NCI-H2227 (cell line): ENCODE measurements at regions not wholly inside any gene's neighbourhood (a gene's known extent, or its start where the extent isn't known, plus 50 kb on each side); places are given as distances from the start of the nearest gene placed in this dataset.
"Not testable (repeated sequence)": the region's sequence is repeated elsewhere in the genome, so short reads cannot be mapped to it uniquely, and the experiment has no call there.

Source experiments
- DNase-seq: peaks from one replicate; lab custom pipeline; 2025; ENCODE audit not compliant: unreplicated experiment; lab: John Stamatoyannopoulos, UW

DNA sequence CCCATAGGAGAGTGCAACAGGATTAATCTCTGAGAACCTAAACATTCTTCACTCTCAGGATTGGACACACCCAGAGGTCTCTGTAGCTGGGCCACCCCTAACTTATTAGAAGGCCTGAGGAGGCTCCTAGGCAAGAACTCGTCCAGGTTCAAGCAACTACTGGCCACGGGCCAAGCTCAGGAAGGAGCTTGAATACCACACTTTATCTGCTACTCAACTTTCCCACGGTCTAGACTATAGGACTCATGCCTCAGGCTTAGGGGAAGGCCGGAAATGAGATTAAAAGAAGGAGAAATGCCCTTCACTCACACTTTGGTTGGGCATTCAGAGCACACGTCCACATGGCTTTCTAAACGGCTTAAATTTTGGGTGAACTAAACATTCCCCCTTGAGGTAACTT lies 142.8 kb upstream of the PHYHIPL start:
- no peak for DNase-seq

DNA sequence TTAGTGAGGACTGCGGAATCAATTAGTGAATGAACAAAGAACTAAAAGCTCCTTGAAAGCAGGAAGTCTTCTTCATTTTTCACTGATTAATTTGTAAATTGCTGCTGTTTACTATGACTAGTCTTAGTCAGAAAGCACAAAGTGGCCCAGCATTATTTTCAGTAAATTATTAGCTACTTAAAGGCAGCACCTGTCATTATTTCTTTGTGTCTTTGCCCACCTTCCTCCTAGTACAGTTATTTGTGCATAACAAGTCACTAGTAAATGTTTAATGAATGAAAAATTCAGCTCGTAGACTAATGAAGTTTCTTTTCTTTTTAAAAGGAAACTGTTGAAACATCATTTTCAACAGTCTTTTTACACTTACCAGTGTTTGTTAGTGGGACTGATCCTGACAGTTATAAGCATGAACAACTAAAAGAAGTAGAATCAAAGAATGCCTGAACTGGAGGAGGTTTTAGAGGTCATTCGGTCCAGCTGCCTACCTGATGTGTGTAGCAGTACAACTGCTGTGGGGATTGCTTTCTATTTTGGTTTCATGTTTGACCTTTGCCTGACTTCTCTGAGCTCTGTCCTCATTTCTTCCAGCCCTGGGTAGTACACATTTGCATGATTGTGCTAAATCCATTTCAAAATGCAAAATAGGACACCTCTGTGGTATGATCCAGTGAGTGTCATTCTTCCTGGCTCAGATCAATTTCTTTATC lies 140.0 kb upstream of the PHYHIPL start:
- no peak for DNase-seq

DNA sequence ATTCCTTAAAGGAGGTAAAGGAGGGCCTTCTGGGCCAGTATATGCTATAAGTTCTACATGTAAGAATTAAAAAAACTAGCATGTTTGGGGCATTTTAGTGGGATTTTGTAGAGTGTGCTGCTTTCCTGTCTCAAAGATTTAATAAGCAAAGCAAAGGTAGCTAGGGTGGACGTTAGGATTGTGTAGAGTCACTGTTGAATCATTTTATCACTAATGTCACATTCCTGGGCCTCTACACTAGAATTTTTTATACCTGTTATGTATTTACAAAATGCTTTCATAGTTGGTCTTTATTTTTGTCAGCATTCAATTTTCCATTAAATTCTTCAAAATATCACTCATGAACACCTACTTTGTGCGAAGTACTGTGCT lies 139.4 kb upstream of the PHYHIPL start:
- DNase-seq, result no peak

DNA sequence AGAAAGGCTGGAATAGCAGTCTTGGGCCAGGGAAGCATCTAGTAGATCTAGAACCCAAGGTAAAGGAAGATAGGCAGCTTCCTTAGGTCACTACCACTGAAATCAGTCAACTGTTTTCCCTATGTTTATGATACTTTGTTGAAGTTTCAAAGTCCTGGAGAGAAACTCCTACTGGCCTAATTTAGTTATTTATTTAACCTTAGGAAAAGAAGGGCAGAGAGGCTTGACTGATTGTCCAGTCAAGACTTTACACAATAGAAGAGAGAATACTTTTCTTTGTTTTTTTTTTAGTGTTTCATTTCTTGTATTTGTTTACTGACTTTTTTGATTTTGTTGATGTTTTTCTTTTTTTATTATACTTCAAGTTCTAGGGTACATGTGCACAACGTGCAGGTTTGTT lies 138.9 kb upstream of the PHYHIPL start:
- no peak for DNase-seq

DNA sequence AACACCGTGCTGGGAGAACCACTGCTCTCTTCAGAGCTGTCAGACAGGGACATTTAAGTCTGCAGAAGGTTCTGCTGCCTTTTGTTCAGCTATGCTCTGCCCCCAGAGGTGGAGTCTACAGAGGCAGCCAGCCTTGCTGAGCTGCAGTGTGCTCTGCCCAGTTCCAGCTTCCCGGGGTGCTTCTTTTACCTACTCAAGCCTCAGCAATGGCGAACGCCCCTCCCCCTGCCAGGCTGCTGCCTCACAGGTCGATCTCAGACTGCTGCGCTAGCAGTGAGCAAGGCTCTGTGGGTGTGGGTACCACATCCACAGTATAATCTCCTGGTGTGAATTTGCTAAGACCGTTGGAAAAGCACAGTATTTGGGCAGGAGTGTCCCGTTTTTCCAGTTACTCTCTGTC lies 133.1 kb upstream of the PHYHIPL start:
- not testable (repeated sequence) for DNase-seq

DNA sequence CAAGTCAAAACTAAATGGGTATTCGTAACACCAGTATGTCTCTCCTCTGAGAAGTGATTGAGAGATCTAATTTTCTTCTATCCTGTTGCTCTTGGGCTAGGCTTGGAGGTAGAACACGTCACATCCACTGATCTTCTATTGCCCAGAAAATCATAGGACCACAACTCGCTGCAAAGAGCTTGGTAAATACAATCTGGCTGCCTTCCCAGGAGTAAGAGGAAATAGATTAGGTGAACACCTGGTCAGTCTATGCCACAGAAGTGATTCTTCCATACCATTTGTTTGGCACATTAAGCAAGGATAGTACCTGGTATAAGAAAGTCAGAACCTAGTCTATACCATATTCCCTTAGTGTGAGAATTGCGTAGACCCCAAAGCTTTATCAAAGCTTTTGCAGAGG lies 129.3 kb upstream of the PHYHIPL start:
- no peak for DNase-seq

DNA sequence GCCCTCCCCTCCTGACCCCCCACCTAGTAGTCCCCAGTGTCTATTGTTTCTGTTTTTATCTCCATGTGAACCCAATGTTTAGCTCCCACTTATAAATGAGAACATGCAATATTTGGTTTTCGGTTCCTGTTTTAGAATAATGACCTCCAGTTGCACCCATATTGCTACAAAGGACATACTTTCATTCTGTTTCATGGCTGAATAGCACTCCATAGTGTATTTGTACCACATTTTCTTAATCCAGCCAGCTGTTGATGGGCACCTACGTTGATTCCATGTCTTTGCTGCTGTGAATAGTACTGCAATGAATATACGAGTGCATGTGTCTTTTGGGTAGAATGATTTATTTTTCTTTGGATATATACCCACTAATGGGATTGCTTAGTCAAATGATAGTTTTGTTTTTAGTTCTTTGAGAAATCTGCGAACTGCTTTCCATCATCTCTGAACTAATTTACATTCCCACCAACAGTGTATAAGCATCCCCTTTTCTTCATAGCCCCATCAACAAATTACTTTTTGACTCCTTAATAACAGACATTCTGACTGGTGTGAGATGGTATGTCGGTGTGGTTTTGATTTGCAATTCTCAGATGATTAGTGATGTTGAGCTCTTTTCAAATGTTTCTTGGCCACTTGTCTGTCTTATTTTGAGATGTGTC lies 128.4 kb upstream of the PHYHIPL start:
- DNase-seq, result no peak

DNA sequence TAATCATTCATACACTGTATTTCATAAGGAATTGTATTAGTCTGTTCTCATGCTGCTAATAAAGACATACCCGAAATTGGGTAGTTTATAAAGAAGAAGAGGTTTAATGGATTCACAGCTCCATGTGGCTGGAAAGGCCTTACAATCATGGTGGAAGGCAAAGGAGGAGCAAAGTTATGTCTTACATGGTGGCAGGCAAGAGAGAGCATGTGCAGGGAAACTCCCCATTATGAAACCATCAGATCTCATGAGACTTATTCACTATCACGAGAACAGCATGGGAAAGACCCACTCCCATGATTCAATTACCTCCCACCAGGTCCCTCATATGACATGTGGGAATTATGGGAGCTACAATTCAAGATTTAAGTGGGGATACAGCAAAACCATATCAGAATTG lies 122.9 kb upstream of the PHYHIPL start:
- not testable (repeated sequence) for DNase-seq

DNA sequence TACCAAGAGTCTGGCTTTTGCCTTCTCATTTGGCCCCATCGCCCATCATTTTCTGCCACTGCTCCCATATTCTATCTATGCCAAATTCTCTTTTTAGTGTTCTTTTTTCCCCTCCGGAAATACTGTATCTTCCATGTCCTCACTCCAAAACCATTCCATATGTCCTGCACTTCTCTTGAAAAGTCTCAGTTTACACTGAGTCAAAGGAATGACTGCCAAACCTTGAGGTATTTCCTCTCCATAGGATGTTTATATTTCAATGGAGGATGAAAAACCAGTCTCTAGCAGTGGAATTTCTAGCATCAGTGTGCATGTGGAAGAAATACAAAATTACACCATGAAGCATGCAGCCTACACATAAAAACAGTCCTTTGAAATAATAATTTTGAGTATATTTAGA lies 121.4 kb upstream of the PHYHIPL start:
- DNase-seq, result no peak

DNA sequence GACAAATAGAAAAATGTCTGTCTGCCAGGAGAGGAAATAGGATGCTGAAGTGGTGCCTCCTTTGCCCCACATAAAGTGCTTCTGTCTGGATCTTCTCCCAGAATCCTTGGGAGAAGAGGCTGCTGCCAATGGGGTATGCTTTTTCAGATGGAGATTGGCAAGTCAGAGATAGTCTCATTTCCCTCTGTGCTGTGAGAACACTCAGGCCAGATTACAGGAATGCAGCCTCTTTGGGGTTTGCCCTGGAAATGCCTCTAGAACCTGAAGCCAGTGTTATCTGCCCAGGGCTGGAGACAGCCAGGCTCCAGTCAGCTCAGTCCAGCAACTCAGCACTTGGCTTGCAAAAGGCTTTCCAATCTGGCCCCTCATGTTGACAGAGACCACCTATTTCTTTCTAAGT lies 119.1 kb upstream of the PHYHIPL start:
- DNase-seq, result no peak

DNA sequence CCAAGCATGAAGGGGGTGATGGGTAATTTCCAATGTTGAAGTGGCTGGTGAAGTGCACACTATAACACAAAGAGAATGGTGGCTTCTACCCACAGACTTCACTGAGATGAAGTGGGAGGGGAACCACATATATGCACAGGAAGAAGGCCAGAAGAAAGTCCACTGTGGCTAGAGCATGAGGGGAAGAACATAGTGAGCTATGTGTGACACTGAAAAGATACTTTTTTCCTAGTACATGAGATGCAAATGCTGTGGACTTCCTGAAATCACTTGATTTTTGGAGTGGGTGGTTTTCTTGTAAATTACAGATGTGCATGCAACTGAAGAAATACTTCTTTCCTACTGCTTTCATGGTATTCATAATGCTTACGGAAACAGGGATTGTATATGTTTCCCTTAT lies 115.6 kb upstream of the PHYHIPL start:
- no peak for DNase-seq

DNA sequence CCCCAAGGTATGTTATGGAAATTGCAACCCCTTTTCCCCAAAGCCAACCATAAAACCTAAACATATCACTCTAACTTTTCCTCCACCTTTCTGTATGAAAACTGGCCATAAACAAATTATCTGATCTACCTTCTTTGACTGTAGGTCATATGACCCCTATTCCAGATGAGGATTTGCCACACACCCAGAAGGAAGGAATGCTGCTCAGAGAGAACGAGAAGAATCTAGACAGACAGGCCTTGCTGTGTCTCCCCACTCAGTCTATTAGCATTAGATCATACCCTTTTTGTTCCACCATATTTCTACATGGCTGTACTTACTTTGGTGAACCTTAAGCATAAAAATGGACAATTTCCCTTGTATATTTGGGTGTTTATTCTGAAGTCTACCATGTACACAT lies 113.0 kb upstream of the PHYHIPL start:
- peak; percentile 3 for DNase-seq

DNA sequence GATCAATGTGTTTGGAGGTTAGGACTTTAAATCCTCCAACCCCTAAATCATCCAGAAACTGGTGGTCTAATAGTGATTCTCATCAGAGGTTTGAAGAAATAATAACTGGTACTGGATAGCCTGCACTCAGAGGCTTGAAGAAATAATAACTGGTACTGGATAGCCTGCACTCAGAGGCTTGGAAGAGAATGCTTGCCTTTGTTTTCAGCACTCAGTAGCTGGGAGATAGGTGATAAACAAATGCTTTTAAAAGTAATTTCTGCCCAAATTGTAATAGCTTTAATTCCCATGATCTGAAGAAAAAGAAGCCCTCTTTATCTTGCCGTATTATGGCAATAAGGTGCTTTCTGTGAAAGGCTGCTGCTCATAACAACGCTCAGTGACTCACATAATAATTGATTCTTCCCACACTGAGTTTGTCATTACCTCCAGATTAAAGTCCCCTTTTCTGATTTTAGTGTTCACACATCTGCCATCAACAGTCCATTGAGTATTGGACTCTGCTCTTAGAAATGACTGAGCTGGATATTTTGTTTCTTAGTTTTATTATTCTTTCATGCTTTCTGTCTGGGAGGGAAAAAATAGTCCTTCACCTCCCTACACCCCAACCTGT lies 112.3 kb upstream of the PHYHIPL start:
- DNase-seq, result peak; percentile 76

DNA sequence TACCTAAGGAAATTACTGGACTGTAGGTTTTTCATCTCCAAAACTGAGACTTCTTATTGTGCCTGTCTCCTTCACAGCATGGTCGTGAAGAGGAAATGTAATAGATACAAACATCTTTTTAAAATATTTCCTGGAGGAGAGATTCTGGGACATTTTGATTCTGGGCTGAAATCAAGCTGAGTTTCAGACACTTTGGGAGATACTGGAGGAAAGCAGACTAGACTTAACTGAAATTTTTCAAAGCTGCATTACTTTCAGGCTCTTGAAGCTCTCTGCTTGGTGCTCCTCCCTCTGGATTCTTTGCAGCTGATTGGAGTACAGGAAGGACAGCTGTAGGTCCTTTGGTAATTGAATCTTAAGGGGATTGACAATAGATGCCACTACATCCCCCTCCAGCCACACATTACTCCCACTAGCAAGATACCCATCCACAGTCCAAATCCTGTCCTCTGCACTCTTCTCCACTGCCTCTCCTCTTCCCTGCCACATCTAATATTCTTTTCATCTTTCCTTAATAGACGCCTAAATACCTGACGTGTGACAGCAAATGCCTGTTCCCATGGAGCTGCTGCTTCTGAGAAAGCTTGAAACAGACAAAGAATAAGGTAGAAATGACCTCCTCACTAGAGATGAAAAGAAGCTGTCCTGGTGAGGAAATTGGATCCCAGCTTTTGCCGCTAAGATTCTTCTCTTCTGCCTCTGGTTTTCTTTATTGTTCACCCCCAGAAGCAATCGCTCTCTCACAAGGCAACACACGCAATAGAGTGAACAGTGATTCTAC lies 111.5 kb upstream of the PHYHIPL start:
- peak; percentile 56 for DNase-seq

DNA sequence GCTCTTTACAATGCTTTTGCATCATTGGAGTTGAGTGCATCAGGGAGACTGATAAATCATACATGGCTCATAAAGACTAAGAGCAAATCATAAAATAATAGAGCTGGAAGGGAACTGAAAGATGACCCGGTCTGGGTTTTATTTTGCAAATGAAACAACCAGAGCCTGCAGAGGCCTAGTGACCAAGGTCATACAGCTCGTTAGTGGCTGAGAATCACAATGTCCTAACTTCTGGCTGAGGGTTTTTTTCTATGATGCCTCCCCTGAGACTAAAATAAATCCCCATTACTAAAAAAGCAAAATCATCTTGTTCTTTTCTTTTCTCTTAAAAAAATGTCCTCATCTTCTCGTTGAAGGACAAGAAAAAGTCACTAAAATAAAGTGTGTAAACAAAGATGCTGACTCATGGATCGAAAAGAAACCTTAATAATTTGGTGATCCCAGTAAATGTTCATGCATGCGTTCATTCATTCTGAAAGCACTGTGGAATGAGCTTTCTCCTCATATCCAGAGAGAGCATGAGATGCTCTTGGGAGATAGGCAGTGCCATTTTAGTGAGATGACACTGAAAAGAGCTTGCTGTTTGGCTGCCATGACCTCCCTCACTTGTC lies 107.8 kb upstream of the PHYHIPL start:
- no peak for DNase-seq

DNA sequence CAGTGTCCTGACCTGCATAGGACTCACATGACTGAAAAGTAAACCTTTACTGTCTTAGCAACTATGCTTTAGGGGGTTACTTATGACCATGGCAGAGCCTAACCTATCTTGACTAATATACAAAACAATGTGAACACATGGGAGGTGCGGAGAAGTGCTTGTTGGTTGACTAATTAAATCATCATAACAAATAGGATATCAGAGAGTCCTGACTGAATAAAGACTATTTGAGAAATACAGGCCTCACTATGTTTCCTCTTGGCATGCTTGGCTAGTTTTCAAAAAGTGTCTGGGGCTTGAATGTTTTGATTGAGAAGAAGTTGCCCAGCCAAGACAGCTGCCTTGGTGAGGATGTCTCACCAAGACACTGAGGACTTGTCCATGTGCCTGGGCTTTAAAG lies 104.4 kb upstream of the PHYHIPL start:
- DNase-seq, result no peak

DNA sequence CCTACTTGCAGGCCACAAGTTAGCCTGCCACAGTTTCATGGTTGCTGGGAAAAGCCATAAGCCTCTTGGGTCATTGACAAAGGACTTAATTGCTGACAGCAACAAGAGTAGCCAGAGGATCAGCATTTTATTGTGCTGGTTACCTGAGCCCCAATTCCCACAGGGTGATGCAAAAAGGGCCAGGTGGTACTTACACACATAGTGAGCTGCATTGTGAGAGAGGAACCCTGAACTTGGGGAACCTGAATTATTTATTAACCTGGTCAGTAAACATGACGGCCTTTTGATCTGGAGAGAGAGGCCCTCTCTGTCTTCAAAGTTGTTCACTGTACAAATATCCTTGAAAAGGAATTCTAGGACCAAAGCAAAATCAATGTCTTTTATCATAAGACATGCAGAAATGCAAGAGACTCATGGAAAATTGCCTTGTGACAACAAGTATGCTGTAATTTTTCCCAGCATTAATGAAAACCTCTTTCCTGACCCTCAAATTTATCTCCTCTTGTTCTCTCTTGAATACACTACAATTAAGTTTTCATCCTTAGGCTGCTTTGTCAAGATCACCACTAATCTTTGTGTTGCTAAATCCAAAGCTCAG lies 102.9 kb upstream of the PHYHIPL start:
- no peak for DNase-seq

DNA sequence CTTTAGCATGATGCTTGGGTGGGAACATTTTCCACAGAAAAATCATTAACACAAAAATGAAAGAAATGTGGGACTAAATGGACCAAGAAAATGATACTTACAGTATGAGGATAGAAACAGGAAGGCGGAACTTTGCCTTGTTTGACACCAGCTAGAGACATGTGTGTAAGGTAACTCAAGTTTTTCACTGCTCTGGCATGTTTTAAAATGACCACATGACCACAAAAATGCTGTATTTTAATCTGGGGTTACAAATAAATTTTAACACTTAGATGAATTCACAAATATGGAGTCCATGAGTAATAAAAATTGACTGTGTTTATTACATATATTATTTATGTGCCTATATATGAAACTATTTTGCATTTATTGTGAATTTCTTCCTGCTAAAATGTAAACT lies 100.9 kb upstream of the PHYHIPL start:
- DNase-seq, result no peak

DNA sequence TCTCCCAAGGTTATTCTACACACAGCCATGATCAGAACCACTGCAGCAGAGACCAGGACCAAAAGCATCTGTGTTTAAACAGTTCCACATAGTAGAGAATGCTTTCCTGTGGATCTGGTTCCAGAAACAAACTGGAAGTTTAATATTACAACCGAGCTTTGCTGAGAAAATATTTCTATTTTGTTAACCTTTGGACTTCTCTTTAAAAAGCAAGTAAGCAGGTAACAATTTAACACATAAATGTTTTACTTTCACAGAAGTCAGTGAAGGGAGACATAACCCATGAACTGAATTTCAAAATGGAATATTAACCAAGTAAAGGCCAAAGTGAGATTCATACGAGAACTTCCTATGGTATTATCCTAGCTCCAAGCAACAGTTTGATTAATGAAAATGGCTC lies 98.6 kb upstream of the PHYHIPL start:
- DNase-seq, result no peak

DNA sequence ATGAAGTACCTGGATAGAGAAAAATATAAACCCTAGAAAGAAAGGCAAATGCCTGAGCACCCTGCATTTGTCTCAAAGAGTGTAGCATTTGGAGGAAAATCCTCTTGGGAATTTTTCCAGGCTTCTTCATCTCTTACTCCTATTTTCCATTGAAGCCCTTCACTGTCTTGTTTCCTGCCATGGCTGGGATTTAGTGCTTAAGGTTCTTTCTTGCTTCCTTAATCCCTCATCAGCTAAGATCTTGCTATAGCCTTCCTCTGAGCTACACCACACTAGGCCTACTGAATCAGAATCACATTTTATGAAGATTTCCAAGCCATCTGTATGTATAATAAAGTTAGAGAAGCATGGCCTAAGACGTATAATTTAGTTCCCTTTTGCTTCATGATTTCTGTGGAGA lies 97.5 kb upstream of the PHYHIPL start:
- no peak for DNase-seq
